KMS-11 (cell line): ENCODE measurements at regions not wholly inside any gene's neighbourhood (a gene's known extent, or its start where the extent isn't known, plus 50 kb on each side); places are given as distances from the start of the nearest gene placed in this dataset.

Experiments used
- H2AFZ ChIP-seq: fragments of 200-600 bp; sonication (generic); 2 replicates; pipeline ENCODE4 v1.6.1; 2016; ENCODE audit warnings: antibody characterized with exemption, mixed run types, low read depth
- H3K27ac ChIP-seq: fragments of 200-600 bp; sonication (generic); 2 replicates; pipeline ENCODE4 v1.6.1; 2016; ENCODE audit warnings: mild to moderate bottlenecking, mixed run types
- H3K27me3 ChIP-seq: fragments of 200-600 bp; sonication (generic); 2 replicates; pipeline ENCODE4 v1.6.1; 2017; ENCODE audit warnings: mild to moderate bottlenecking, low read depth, mixed run types, moderate library complexity; ENCODE audit not compliant: insufficient read depth
- H3K36me3 ChIP-seq: fragments of 200-600 bp; sonication (generic); 2 replicates; pipeline ENCODE4 v1.6.1; 2017; ENCODE audit warnings: mild to moderate bottlenecking, mixed run types; ENCODE audit not compliant: insufficient read depth
- H3K4me1 ChIP-seq: fragments of 200-600 bp; sonication (generic); 2 replicates; pipeline ENCODE4 v1.6.1; 2016; ENCODE audit warnings: mild to moderate bottlenecking, low read depth, mixed run types; ENCODE audit not compliant: poor library complexity, severe bottlenecking
- H3K4me2 ChIP-seq: fragments of 200-600 bp; sonication (generic); 2 replicates; pipeline ENCODE4 v1.7.0; 2016; ENCODE audit warnings: mild to moderate bottlenecking, mixed run types
- H3K4me3 ChIP-seq: fragments of 200-600 bp; sonication (generic); IDR thresholded peaks from 2 replicates; pipeline ENCODE4 v1.6.1; 2017; ENCODE audit warnings: low read depth, low read length, mixed read lengths; ENCODE audit not compliant: insufficient read depth
- H3K79me2 ChIP-seq: fragments of 200-600 bp; sonication (generic); 2 replicates; pipeline ENCODE4 v1.6.1; 2016; ENCODE audit warnings: low read depth, mixed run types; ENCODE audit not compliant: insufficient read depth
- H3K9ac ChIP-seq: fragments of 200-600 bp; sonication (generic); 2 replicates; pipeline ENCODE4 v1.6.1; 2016; ENCODE audit warnings: mild to moderate bottlenecking, mixed run types
- H4K20me1 ChIP-seq: fragments of 200-600 bp; sonication (generic); 2 replicates; pipeline ENCODE4 v1.6.1; 2016; ENCODE audit warnings: mild to moderate bottlenecking, mixed run types; ENCODE audit not compliant: insufficient read depth
- TF ChIP-seq, protein P1 (sequence below): fragments of 200-600 bp; sonication (generic); conservative IDR thresholded peaks from 2 replicates; pipeline ENCODE4 v1.6.1; 2017; ENCODE audit warnings: low read depth, mild to moderate bottlenecking, antibody characterized with exemption, low read length, moderate library complexity, mixed read lengths

DNA sequence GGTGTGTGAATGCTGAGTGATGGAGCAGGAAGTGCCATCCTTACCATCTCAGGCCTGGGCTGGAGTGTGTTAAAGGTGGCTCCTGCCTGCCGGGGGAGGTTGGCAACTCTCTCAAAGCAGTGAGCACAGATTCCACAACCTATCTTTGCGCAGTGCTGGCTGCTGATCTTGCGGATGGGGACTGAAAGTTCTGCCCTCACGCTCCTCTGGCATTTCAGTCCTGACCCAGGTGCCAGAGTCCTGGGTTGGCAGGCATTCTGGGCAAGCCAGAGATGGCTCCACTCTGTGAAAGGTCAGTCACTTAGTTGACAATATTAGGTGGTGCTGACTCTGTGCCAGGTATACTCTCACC is 315.5 kb downstream of the RPS24 start:
- Histone ChIP-seq H3K79me2 (no peaks in the 10 kb centered on the region), H3K4me2 (no peak overlapping the region), H3K4me1 (no peaks in the 10 kb centered on the region), H2AFZ (no peak overlapping the region), H3K27ac (no peak overlapping the region), H3K27me3 (no peaks in the 10 kb centered on the region), H3K9ac (no peak overlapping the region), H4K20me1 (no peaks in the 10 kb centered on the region), H3K36me3 (no peaks in the 10 kb centered on the region), H3K4me3 (no peak overlapping the region)
- TF ChIP-seq, protein P1, sequence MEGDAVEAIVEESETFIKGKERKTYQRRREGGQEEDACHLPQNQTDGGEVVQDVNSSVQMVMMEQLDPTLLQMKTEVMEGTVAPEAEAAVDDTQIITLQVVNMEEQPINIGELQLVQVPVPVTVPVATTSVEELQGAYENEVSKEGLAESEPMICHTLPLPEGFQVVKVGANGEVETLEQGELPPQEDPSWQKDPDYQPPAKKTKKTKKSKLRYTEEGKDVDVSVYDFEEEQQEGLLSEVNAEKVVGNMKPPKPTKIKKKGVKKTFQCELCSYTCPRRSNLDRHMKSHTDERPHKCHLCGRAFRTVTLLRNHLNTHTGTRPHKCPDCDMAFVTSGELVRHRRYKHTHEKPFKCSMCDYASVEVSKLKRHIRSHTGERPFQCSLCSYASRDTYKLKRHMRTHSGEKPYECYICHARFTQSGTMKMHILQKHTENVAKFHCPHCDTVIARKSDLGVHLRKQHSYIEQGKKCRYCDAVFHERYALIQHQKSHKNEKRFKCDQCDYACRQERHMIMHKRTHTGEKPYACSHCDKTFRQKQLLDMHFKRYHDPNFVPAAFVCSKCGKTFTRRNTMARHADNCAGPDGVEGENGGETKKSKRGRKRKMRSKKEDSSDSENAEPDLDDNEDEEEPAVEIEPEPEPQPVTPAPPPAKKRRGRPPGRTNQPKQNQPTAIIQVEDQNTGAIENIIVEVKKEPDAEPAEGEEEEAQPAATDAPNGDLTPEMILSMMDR = no peak

DNA sequence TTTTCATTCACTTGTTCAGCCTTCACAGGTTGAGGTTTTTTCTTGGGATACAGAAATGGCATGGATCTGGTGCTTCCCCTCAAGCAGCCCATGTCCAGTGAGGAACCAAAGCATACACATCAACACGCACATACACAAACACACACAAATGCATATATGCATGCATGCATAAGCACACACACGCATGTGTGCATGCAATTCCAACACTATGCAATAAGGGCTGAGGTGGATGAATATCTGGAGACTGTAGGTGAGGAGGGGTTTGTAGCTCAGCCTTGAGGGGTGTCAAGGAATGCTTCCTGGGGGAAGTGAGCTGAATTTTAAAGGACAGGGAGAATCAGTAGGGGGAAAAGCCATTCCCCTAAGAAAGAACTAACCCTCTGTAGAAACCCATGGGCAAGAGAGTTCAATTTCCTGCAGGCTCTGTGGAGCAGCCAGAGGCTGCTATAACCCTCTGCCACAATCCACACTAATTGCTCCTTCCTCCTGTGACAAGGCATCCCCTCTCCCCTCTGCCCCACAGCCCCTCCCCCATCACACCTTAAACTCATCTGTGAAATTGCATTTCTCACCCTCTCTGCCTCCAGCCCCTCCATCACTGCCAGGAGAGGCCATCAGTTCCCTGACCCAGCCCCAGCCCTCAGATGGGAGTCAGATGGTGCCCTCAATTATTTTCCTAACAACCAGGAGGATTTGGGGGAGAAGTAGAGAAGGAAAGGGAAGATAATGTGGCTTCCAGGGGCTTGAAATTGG is 316.4 kb downstream of the RPS24 start:
- Histone ChIP-seq H3K27ac (no peak overlapping the region), H4K20me1 (no peaks in the 10 kb centered on the region), H3K36me3 (no peaks in the 10 kb centered on the region), H3K9ac (no peak overlapping the region), H3K4me1 (no peaks in the 10 kb centered on the region), H3K4me3 (no peak overlapping the region), H2AFZ (no peak overlapping the region), H3K79me2 (no peaks in the 10 kb centered on the region), H3K4me2 (no peak overlapping the region), H3K27me3 (no peaks in the 10 kb centered on the region)
- TF ChIP-seq, protein P1 = no peak

GRCh38 chr10:78351283-78351682 is 317.6 kb downstream of the RPS24 start:
- Histone ChIP-seq H4K20me1 (no peaks in the 10 kb centered on the region), H3K79me2 (no peaks in the 10 kb centered on the region), H3K27me3 (no peaks in the 10 kb centered on the region), H3K4me1 (no peaks in the 10 kb centered on the region), H2AFZ (no peak overlapping the region), H3K4me2 (no peak overlapping the region), H3K27ac (no peak overlapping the region), H3K9ac (no peak overlapping the region), H3K4me3 (no peak overlapping the region), H3K36me3 (no peaks in the 10 kb centered on the region)
- TF ChIP-seq, protein P1 = no peak

DNA sequence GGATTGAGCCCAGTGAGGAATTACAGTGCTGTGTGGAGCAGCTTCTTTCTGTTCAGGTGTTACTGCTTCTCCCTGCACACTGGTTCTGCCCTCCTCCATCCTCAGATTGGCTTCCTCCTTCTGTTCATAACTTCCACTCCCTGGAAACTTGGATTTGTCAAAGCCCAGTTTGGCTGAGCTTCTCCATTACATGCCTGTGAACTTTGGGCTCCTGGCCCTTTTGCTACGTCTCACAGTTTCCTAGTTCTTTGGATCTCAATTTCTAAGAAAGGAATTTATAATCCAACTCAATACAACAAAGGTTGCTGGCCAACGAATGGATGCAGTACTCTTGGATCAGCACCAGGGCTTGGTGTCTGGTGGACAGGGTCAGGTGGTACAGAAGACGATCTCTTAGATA is 318.1 kb downstream of the RPS24 start:
- H3K9ac ChIP-seq = no peak overlapping the region
- TF ChIP-seq, protein P1 = no peak
- no peak overlapping the region for H3K4me3 ChIP-seq
- no peaks in the 10 kb centered on the region for H3K27me3 ChIP-seq
- H3K4me1 ChIP-seq = no peaks in the 10 kb centered on the region
- no peak overlapping the region for H3K4me2 ChIP-seq
- no peaks in the 10 kb centered on the region for H4K20me1 ChIP-seq
- H3K27ac ChIP-seq = no peak overlapping the region
- no peak overlapping the region for H2AFZ ChIP-seq
- H3K36me3 ChIP-seq = no peaks in the 10 kb centered on the region
- no peaks in the 10 kb centered on the region for H3K79me2 ChIP-seq
